Stimulated activated naive CD8-positive, alpha-beta T cell treated with anti-CD3 and anti-CD28 coated beads, Interleukin-15, amount 100 ng/mL, for 72 hours (primary cell): ENCODE measurements at regions not wholly inside any gene's neighbourhood (a gene's known extent, or its start where the extent isn't known, plus 50 kb on each side); places are given as distances from the start of the nearest gene placed in this dataset.

Source experiments
- ATAC-seq: fragments of 150-1000 bp; cut with Tn5 transposase; 2 replicates; pipeline ENCODE4 v1.10.0; 2021; ENCODE audit warnings: mild to moderate bottlenecking, moderate library complexity
- DNase-seq, 2 donors: peaks; one replicate each; pipeline ENCODE4 v3.0.0; 2021 to 2022
- H3K27ac Mint-ChIP-seq, 2 donors: one replicate each; pipeline ENCODE4 v1.8.0; 2022; ENCODE audit warnings: mild to moderate bottlenecking in 2 of 2, mixed read lengths in 2 of 2, moderate library complexity in 2 of 2
- H3K27me3 Mint-ChIP-seq: one replicate; pipeline ENCODE4 v1.8.0; 2022; ENCODE audit warnings: mixed read lengths
- H3K4me1 Mint-ChIP-seq: one replicate; pipeline ENCODE4 v1.8.0; 2022; ENCODE audit warnings: mild to moderate bottlenecking, mixed read lengths
- H3K4me3 Mint-ChIP-seq, 2 donors: one replicate each; pipeline ENCODE4 v1.8.0; 2022; ENCODE audit warnings: mild to moderate bottlenecking in 2 of 2, mixed read lengths in 2 of 2, moderate library complexity in 1 of 2
- H3K9me3 Mint-ChIP-seq, 2 donors: one replicate each; pipeline ENCODE4 v1.8.0; 2022; ENCODE audit warnings: mixed read lengths in 2 of 2

- Mint-ChIP-seq H3K27me3 (peaks cover 28% of the 10 kb centered on the region), H3K27ac (no peak overlapping the region), H3K9me3 (peaks cover 5 to 7% of the 10 kb centered on the region in 2 donors), H3K4me3 (no peak overlapping the region), H3K4me1 (no peaks in the 10 kb centered on the region)
- DNase-seq = no peak
- no peak for ATAC-seq
These were observed 96.3 kb upstream of the LHX5 start for GRCh38 chr12:113568021-113568420.

- DNase-seq = no peak
- H3K27ac Mint-ChIP-seq = no peak overlapping the region
- no peaks in the 10 kb centered on the region for H3K4me1 Mint-ChIP-seq
- ATAC-seq = no peak
- peaks cover 4 to 8% of the 10 kb centered on the region in 2 donors for H3K9me3 Mint-ChIP-seq
- no peak overlapping the region for H3K4me3 Mint-ChIP-seq
- H3K27me3 Mint-ChIP-seq = peaks cover 30% of the 10 kb centered on the region
These were observed 93.7 kb upstream of the LHX5 start for GRCh38 chr12:113565368-113565767.

- Mint-ChIP-seq H3K27ac (no peak overlapping the region), H3K4me3 (no peak overlapping the region), H3K27me3 (peaks cover 40% of the 10 kb centered on the region), H3K9me3 (peaks cover 4 to 8% of the 10 kb centered on the region in 2 donors), H3K4me1 (no peaks in the 10 kb centered on the region)
- ATAC-seq = no peak
- no peak for DNase-seq
These were observed 89.6 kb upstream of the LHX5 start for GRCh38 chr12:113561068-113561780.

- H3K9me3 Mint-ChIP-seq = peaks cover 4 to 8% of the 10 kb centered on the region in 2 donors
- peaks cover 29% of the 10 kb centered on the region for H3K27me3 Mint-ChIP-seq
- DNase-seq (no peak), ATAC-seq (no peak)
- H3K4me1 Mint-ChIP-seq = no peaks in the 10 kb centered on the region
- no peak overlapping the region for H3K27ac Mint-ChIP-seq
- no peak overlapping the region for H3K4me3 Mint-ChIP-seq
These were observed 87.8 kb upstream of the LHX5 start for GRCh38 chr12:113559466-113559865.

- Mint-ChIP-seq H3K4me1 (no peaks in the 10 kb centered on the region), H3K27ac (peak overlapping the region in 1 of 2 donors; percentile 31), H3K27me3 (peaks cover 32% of the 10 kb centered on the region), H3K9me3 (peaks cover 0 to 6% of the 10 kb centered on the region in 2 donors), H3K4me3 (no peak overlapping the region)
- ATAC-seq = no peak
- DNase-seq = no peak
These were observed 83.6 kb upstream of the LHX5 start for GRCh38 chr12:113555226-113555625.

GRCh38 chr12:113552760-113553159, 81.1 kb upstream of the LHX5 start:
- Mint-ChIP-seq H3K27ac (no peak overlapping the region), H3K27me3 (peaks cover 26% of the 10 kb centered on the region), H3K4me1 (no peaks in the 10 kb centered on the region), H3K9me3 (peaks cover 8 to 16% of the 10 kb centered on the region in 2 donors), H3K4me3 (no peak overlapping the region)
- DNase-seq = no peak
- no peak for ATAC-seq

GRCh38 chr12:113551563-113551962, 79.9 kb upstream of the LHX5 start:
- ATAC-seq (no peak), DNase-seq (no peak)
- Mint-ChIP-seq H3K4me3 (no peak overlapping the region), H3K4me1 (no peaks in the 10 kb centered on the region), H3K9me3 (peaks cover 8 to 16% of the 10 kb centered on the region in 2 donors), H3K27ac (no peak overlapping the region), H3K27me3 (peaks cover 29% of the 10 kb centered on the region)

GRCh38 chr12:113548467-113548866, 76.8 kb upstream of the LHX5 start:
- no peak overlapping the region for H3K27ac Mint-ChIP-seq
- DNase-seq (no peak), ATAC-seq (no peak)
- peaks cover 32% of the 10 kb centered on the region for H3K27me3 Mint-ChIP-seq
- H3K4me3 Mint-ChIP-seq = no peak overlapping the region
- no peaks in the 10 kb centered on the region for H3K4me1 Mint-ChIP-seq
- H3K9me3 Mint-ChIP-seq = peaks cover 8 to 16% of the 10 kb centered on the region in 2 donors

GRCh38 chr12:113546916-113547863, 75.5 kb upstream of the LHX5 start:
- H3K27me3 Mint-ChIP-seq = peaks cover 21% of the 10 kb centered on the region
- H3K27ac Mint-ChIP-seq = no peak overlapping the region
- DNase-seq (no peak), ATAC-seq (no peak)
- H3K9me3 Mint-ChIP-seq = peaks cover 8 to 10% of the 10 kb centered on the region in 2 donors
- H3K4me3 Mint-ChIP-seq = no peak overlapping the region
- H3K4me1 Mint-ChIP-seq = no peaks in the 10 kb centered on the region

- H3K4me1 Mint-ChIP-seq = no peaks in the 10 kb centered on the region
- ATAC-seq (no peak), DNase-seq (no peak)
- H3K27me3 Mint-ChIP-seq = peaks cover 8% of the 10 kb centered on the region
- H3K9me3 Mint-ChIP-seq = peaks cover 17 to 26% of the 10 kb centered on the region in 2 donors
- no peak overlapping the region for H3K27ac Mint-ChIP-seq
- H3K4me3 Mint-ChIP-seq = no peak overlapping the region
These were observed 66.0 kb upstream of the LHX5 start for GRCh38 chr12:113537751-113538087.

- H3K4me1 Mint-ChIP-seq = no peaks in the 10 kb centered on the region
These were observed 65.5 kb upstream of the LHX5 start for GRCh38 chr12:113537046-113537750.

GRCh38 chr12:113535100-113535499, 63.4 kb upstream of the LHX5 start:
- DNase-seq (no peak), ATAC-seq (no peak)
- Mint-ChIP-seq H3K9me3 (peaks cover 17 to 26% of the 10 kb centered on the region in 2 donors), H3K27ac (no peak overlapping the region), H3K4me3 (no peak overlapping the region), H3K27me3 (peaks cover 8% of the 10 kb centered on the region), H3K4me1 (no peaks in the 10 kb centered on the region)

More at GRCh38 chr12:113537046-113537750, 65.5 kb upstream of the LHX5 start:
- H3K9me3 Mint-ChIP-seq = peaks cover 17 to 26% of the 10 kb centered on the region in 2 donors
- no peak overlapping the region for H3K4me3 Mint-ChIP-seq
- H3K27me3 Mint-ChIP-seq = peaks cover 8% of the 10 kb centered on the region
- ATAC-seq (no peak), DNase-seq (no peak)
- H3K27ac Mint-ChIP-seq = peak overlapping the region in 1 of 2 donors; percentile 60

GRCh38 chr12:113534555-113534954, 62.9 kb upstream of the LHX5 start:
- Mint-ChIP-seq H3K4me1 (no peaks in the 10 kb centered on the region), H3K27ac (no peak overlapping the region), H3K27me3 (peaks cover 10% of the 10 kb centered on the region), H3K4me3 (no peak overlapping the region), H3K9me3 (peaks cover 17 to 26% of the 10 kb centered on the region in 2 donors)
- DNase-seq = no peak
- no peak for ATAC-seq

GRCh38 chr12:113533842-113534375, 62.2 kb upstream of the LHX5 start:
- H3K4me3 Mint-ChIP-seq = no peak overlapping the region
- no peak overlapping the region for H3K27ac Mint-ChIP-seq
- ATAC-seq (no peak), DNase-seq (no peak)
- peaks cover 17 to 24% of the 10 kb centered on the region in 2 donors for H3K9me3 Mint-ChIP-seq
- H3K27me3 Mint-ChIP-seq = peaks cover 16% of the 10 kb centered on the region
- H3K4me1 Mint-ChIP-seq = no peaks in the 10 kb centered on the region

GRCh38 chr12:113532292-113532691, 60.6 kb upstream of the LHX5 start:
- peaks cover 8 to 10% of the 10 kb centered on the region in 2 donors for H3K9me3 Mint-ChIP-seq
- peaks cover 32% of the 10 kb centered on the region for H3K27me3 Mint-ChIP-seq
- no peak for ATAC-seq
- H3K4me1 Mint-ChIP-seq = no peaks in the 10 kb centered on the region
- no peak overlapping the region for H3K4me3 Mint-ChIP-seq
- no peak for DNase-seq
- H3K27ac Mint-ChIP-seq = no peak overlapping the region
